ENCODE measurements at regions not wholly inside any gene's neighbourhood (a gene's known extent, or its start where the extent isn't known, plus 50 kb on each side); places are given as distances from the start of the nearest gene placed in this dataset.

DNA sequence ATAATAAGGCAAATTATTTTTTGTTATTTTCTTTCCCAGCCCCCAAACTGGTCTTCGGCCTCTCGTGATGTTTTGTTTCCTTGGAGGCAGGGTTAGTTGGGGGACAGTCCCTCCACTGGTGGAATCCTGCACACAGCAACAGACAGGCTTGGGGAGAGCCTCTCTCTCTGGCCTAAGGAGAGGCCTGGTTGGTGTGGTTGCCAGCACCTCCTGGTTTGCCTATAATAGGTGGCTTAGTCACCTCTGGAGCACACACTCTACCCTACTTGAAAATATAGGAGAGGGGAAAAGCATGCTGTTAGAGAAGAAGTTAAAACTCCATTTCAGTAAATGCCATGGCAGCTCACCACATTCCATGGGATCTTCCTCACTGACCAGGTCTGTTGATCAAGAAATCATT lies 417.2 kb upstream of the MEIS1 start (continued):
- no peak for TF ChIP-seq ETS1 (CRISPR knock-in tag; IDR thresholded peaks at IDR 0.05)
- TF ChIP-seq ZNF382 (CRISPR knock-in tag; IDR thresholded peaks at IDR 0.05; ENCODE audit: borderline replicate concordance), result no peak
- TF ChIP-seq ZNF839 (CRISPR knock-in tag; IDR thresholded peaks at IDR 0.05; ENCODE audit: borderline replicate concordance), result no peak

GRCh38 chr2:66014450-66014849 lies 420.5 kb upstream of the MEIS1 start:
- Histone ChIP-seq H3K4me1 (ENCODE audit: insufficient read depth, low read length) (no peaks in the 10 kb centered on the region), H3K9ac (ENCODE audit: insufficient read depth, low read depth, low read length) (no peak overlapping the region), H3K27ac (ENCODE audit: extremely low read length, insufficient read depth, low read length) (no peak overlapping the region), H4K20me1 (ENCODE audit: insufficient read depth, low read length) (no peaks in the 10 kb centered on the region), H3K79me2 (ENCODE audit: insufficient read depth, low read length) (no peaks in the 10 kb centered on the region), H2AFZ (ENCODE audit: low read length) (no peak overlapping the region), H3K4me2 (ENCODE audit: low read depth, low read length) (no peak overlapping the region), H3K27me3 (ENCODE audit: control insufficient read depth in 1 of 2, insufficient read depth in 2 of 2, low read length in 2 of 2) (no peaks in the 10 kb centered on the region), H3K9me3 (ENCODE audit: low read length) (no peaks in the 10 kb centered on the region), H3K36me3 (replicated peaks in 1 of 2; ENCODE audit: control insufficient read depth in 1 of 2, insufficient read depth in 2 of 2, low read length in 2 of 2) (no peaks in the 10 kb centered on the region), H3K4me3 (replicated peaks in 1 of 3; ENCODE audit: insufficient read depth in 1 of 3, low read depth in 2 of 3, low read length in 3 of 3) (no peak overlapping the region)
- FAIRE-seq, result no peak
- 8% methylated on average over 6 of the region's 6 CpGs for WGBS (ENCODE audit: low lambda C conversion rate)
- intact Hi-C loops (cut with micrococcal nuclease; ENCODE audit: unreplicated experiment), result loop anchor here (10.0 kb wide), 1 partner anchor 1830 kb away; no protein-coding TSS in a partner anchor
- POLR2A ChIA-PET, result no interaction called here
- no TSS peak for BruUV-seq (replicated peaks)
- in situ Hi-C loops (cut with HindIII; ENCODE audit: extremely low pct_ligation_motif_present, low pct_unique_long_range_greater_than_20kb), result loop anchor here (10.0 kb wide), 1 partner anchor 560 kb away; no protein-coding TSS in a partner anchor
- DNase-seq (ENCODE audit: low spot score), result no peak
- CTCF ChIA-PET (ENCODE audit: low intra/inter-chr PET ratio, low total read pairs), result no interaction called here
- no peak for ATAC-seq
- TF ChIP-seq, protein P1, sequence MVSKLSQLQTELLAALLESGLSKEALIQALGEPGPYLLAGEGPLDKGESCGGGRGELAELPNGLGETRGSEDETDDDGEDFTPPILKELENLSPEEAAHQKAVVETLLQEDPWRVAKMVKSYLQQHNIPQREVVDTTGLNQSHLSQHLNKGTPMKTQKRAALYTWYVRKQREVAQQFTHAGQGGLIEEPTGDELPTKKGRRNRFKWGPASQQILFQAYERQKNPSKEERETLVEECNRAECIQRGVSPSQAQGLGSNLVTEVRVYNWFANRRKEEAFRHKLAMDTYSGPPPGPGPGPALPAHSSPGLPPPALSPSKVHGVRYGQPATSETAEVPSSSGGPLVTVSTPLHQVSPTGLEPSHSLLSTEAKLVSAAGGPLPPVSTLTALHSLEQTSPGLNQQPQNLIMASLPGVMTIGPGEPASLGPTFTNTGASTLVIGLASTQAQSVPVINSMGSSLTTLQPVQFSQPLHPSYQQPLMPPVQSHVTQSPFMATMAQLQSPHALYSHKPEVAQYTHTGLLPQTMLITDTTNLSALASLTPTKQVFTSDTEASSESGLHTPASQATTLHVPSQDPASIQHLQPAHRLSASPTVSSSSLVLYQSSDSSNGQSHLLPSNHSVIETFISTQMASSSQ (IDR thresholded peaks at IDR 0.05; ENCODE audit: low read depth), result no peak
- TF ChIP-seq, protein P1 (CRISPR knock-in tag; IDR thresholded peaks at IDR 0.05; ENCODE audit: borderline replicate concordance), result no peak
- TF ChIP-seq, protein P2, sequence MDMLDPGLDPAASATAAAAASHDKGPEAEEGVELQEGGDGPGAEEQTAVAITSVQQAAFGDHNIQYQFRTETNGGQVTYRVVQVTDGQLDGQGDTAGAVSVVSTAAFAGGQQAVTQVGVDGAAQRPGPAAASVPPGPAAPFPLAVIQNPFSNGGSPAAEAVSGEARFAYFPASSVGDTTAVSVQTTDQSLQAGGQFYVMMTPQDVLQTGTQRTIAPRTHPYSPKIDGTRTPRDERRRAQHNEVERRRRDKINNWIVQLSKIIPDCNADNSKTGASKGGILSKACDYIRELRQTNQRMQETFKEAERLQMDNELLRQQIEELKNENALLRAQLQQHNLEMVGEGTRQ (IDR thresholded peaks at IDR 0.05; ENCODE audit: low read depth, low read length), result peak; percentile 43; the same call in 1 of the 2 replicates
- TF ChIP-seq, protein P2 (CRISPR knock-in tag; IDR thresholded peaks at IDR 0.05; ENCODE audit: borderline replicate concordance), result no peak
- no peak for TF ChIP-seq ZMYM2 (CRISPR knock-in tag; IDR thresholded peaks at IDR 0.05)
- TF ChIP-seq SALL2 (CRISPR knock-in tag; IDR thresholded peaks at IDR 0.05), result no peak
- TF ChIP-seq RAD51 (IDR thresholded peaks at IDR 0.05; ENCODE audit: borderline replicate concordance), result peak; percentile 59; the same call in 1 of the 2 replicates
- TF ChIP-seq IRF9 (CRISPR knock-in tag; IDR thresholded peaks at IDR 0.05; ENCODE audit: borderline replicate concordance), result no peak
